ENCODE measurements at regions not wholly inside any gene's neighbourhood (a gene's known extent, or its start where the extent isn't known, plus 50 kb on each side); places are given as distances from the start of the nearest gene placed in this dataset.

DNA sequence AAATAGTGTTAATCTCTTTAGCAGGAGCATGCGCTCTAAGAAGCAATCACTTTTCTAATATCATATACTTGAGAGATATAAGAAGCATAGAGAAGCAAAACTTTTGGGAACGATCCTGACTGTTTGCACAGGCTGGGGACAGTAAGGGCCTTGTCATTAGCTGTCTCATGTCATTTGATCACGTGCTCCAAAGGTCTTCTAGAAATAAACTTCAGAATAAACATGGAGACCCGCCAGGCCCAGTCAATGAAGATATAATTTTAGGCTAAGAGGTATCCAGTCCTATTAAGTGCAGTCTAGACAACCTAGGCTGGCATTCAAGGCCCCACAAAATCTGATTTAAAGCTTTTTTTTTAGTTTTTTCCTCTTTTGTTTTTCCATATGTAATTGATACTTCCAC lies 111.0 kb upstream of the APC start:
- DNase-seq (ENCODE audit: low spot score): no peak

DNA sequence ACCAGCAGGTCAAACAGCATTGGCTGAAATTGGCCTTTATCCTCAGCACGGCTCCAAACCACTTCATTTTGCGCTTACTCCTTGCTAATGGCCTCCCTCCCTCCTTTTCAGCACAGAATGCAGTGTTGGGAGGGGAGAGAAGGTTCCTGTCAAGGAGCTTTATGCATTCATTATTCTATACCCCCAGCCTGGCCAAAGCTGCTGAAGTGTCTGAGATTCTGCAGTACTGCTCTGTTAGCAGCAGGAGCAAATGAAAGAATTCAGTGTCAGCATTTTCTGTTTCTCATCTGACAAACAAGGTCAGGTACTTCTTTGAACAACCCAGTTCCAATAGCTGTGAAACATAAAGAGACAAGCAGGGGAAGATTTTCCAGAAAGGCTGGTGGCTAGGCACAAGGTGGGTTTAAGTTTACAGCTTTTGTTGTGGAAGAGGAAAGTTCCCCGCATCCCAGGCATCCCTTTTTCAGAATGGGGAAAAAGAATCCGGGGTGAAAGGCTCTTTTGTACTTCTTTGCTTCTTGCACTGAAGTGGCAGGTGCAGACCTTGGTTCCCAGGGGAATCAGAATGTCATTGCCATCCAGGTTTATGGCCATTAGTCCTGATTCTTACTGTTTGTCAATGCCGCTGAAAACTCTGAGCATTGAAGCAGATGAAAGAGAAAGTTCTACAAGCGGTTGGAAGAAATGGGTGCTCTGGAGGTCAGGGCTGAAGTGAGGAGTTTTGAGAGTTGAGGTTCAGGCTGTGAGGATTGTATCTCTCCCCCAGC lies 109.3 kb upstream of the APC start:
- DNase-seq (ENCODE audit: low spot score): no peak

DNA sequence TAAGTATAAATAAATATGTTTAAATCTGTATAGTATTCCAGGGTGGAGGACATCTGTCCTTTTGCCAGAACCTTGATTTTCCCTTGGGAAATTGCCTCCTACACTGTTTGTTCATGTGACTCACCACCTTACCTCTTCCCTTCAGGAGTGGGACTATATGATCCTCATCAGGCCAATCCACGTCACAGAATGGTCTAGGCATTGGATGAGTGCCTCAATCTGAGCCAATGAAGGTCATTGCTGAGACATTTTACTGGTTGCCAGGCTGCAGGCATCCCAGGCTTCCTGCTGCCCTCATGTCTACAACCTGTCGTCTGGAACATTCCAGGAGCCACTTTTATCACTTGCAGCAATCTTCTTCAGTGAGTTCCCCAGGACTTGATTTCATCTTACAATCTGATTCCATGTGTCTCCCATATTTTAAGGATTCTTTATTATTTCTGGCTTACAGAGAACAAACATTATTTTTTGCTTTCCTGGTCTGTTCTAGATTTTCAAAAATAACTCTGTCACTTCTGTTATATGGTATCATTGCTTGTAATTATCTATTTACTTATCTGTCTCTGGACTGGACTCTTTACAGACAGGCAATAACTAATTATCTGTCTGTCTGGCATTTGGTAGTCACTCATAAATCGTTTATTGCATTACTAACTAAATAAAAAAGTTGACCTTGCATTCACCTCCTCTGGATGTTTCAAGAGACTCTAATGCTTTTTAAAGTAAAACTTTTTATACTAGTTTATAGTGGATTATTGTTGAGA lies 107.3 kb upstream of the APC start:
- no peak for DNase-seq (ENCODE audit: low spot score)

DNA sequence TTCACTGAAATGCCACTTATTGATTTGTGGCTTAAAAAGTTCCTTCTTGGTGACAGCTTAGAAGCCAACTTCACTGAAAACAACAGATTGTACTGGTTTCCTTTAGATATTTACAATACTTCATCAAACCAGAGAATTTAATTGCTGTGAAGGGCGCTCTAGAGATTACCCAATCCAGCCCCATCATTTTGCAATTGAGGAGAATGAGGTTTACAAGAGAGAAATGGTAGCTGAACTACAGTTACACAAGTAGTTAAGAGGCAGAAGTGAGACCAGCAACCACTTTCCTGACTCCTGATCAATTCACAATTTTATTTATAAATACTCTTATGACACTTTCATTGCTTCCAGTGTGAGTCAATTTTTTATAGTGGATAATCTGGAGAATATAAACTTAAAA lies 103.5 kb upstream of the APC start:
- DNase-seq (ENCODE audit: low spot score): no peak

GRCh38 chr5:112634796-112635195 lies 102.9 kb upstream of the APC start:
- DNase-seq (ENCODE audit: low spot score): no peak

DNA sequence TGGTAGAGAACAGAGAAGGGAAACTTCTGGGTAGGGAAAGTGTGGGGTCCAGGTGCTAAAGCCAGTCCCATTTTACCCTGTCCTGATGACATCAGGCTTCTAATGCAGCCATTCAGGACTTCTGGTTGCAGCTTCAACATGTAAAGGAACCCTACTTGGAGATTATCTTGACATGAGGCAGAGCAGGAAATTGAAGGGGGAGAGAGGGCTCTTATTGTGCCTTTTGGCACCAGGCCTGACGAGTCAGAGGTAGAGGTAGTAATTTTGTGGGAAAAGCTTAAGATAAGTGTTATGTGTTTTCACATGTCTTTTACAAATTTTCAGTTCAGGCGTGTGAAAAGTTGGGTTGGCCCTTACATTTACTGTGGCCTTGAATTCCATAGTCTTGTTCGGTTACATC lies 102.4 kb upstream of the APC start:
- no peak for DNase-seq (ENCODE audit: low spot score)

GRCh38 chr5:112635771-112636731 lies 101.6 kb upstream of the APC start:
- DNase-seq (ENCODE audit: low spot score): no peak

DNA sequence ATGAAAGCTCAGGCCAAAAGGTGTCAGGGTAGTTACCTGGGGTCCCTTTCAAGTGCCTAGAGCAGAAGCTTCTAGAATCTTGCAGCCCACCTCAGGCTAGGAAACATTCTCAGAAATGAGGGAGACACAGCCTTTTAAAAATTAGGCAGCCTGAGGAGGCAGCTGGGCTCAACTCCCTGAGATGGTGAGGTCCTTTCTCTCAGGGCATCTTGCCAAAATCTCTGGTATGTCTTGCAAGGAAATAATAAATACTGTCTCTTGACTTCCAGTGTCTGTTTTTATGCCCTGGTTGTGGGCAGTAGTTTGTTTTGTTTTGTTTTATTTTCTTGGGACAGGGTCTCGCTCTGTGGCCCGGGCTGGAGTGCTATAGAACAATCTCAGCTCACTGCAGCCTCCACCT lies 100.9 kb upstream of the APC start:
- no peak for DNase-seq (ENCODE audit: low spot score)

DNA sequence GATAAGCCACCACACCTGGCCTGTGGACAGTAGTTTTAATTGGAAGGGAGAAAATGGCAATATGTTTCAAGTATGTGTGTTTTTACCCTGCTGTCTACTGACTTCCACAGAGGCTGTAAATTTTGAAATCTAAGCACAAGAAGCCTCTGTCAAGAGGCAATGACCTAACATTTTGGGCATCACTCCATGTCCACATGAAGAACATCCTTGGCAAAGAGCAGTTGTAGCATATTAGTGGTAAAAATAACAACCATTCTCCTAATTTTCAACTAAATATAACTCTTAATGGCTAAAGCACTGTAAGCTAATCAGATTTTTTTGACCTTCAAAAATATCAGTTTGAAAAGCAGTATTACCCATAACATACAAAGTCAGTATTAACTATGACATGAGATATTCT lies 100.3 kb upstream of the APC start:
- DNase-seq (ENCODE audit: low spot score): no peak

GRCh38 chr5:112640546-112640945 lies 97.1 kb upstream of the APC start:
- DNase-seq (ENCODE audit: low spot score): no peak

DNA sequence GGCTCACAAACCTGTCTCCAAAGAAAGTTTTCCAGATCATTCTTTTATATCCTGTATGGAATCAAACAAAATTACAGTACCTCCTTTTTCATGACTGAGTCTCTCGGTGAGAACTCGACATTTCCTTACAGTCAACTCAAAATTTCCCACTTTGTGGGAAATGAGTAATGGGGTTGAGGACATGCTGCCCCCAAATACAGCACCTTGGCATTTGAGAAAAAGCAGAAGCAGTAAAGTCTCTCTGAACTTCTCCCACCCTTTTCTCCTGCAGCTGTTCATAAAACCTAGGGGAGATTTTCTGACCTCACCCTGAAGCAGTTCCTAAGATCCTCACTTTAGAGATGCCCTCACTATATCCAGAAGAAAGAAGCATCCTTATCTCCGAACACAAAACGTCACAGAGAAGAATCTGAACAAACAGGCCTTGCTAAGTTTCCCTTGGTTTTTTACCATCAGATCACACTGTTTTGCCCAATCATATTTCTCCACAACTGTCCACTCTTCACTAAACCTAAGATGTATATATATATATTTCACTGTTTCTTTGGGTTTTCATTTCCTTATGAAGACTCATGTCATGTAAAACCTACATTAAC lies 96.1 kb upstream of the APC start:
- DNase-seq (ENCODE audit: low spot score): no peak

GRCh38 chr5:112642885-112643284 lies 94.8 kb upstream of the APC start:
- DNase-seq (ENCODE audit: low spot score): no peak

- no peak for DNase-seq (ENCODE audit: low spot score)
These were observed 94.2 kb upstream of the APC start for GRCh38 chr5:112643339-112643971.

DNA sequence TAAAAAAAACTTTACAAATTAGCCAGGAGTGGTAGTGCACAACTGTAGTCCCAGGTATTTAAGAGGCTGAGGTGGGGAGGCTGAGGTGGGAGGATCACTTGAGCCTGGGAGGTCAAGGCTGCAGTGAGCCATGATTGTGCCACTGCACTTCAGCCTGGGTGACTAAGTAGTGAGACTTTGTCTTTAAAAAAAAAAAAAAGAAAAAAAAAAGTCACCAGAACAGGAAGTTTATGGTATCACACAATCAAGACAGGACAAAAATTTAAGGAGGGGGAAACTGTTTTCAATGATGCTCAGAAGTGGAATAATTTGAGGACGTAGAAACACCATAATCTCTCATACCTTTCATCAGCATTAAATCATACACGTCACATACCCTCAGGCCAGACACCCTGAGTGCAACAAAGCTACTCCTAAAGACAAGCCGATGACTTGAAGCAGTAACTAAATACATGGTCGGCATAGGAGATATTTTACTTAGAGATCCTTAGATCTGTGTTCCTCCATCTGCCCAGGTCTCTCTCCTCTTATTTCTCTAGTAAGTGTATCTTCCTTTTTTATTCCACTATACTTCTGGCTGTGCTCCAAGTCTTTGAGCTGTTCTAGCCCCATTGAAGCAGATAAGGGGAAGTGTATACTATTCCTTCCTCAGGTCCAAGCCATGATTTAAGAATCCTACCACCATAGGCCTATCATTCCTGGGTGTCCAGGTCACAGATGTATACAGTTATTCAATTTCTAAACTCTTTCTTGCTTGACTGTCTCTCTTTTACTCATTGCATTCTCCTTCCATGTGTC lies 91.3 kb upstream of the APC start:
- no peak for DNase-seq (ENCODE audit: low spot score)

- DNase-seq (ENCODE audit: low spot score): no peak
These were observed 90.3 kb upstream of the APC start for GRCh38 chr5:112647428-112647827.

GRCh38 chr5:112648264-112648663 lies 89.4 kb upstream of the APC start:
- DNase-seq (ENCODE audit: low spot score): no peak

DNA sequence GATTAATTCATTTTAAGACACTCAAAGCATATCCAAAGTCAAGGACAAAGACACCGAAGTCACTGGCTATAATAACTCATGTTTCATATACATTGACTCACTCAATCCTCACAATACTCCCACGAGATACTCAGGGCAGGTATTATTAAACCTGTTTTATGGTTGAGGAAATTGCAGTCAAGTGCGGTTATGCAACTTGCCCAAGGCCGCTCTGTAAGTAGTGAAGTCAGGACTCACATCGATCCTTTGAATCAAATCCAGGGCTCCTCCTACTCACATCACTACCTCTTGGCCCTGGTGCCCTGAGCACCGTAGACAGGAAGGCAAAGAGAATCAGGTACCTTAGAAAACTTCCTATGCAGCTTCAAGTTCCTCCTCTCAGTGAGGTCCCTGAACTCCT lies 87.8 kb upstream of the APC start:
- DNase-seq (ENCODE audit: low spot score): no peak

- no peak for DNase-seq (ENCODE audit: low spot score)
These were observed 84.0 kb upstream of the APC start for GRCh38 chr5:112653638-112654205.

DNA sequence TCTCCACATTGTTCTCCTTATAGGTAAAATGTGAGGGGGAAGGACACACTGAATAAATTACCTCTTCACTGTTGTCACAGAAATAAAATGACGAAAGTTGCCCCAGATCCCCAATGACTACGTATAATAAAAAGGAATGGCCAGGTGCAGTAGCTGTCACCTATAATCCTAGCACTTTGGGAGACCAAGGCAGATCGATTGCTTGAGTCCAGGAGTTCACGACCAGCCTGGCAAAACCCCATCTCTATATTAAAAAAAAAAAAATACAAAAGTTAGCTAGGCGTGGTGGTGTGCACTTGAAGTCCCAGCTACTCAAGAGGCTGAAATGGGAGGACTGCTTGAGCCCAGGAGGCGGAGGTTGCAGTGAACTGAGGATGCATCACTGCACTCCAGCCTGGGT lies 82.2 kb upstream of the APC start:
- no peak for DNase-seq (ENCODE audit: low spot score)

- no peak for DNase-seq (ENCODE audit: low spot score)
These were observed 81.2 kb upstream of the APC start for GRCh38 chr5:112656451-112656850.

GRCh38 chr5:112657804-112658203 lies 79.9 kb upstream of the APC start:
- no peak for DNase-seq (ENCODE audit: low spot score)

Data from COLO829 (cell line).